ENCODE measurements at regions not wholly inside any gene's neighbourhood (a gene's known extent, or its start where the extent isn't known, plus 50 kb on each side); places are given as distances from the start of the nearest gene placed in this dataset.

- Histone ChIP-seq H3K9me3 (peaks cover 0 to 11% (median 0%) of the 10 kb centered on the region in 3 donors), H3K4me3 (no peak overlapping the region), H3K27me3 (no peaks in the 10 kb centered on the region), H3K36me3 (no peaks in the 10 kb centered on the region), H3K27ac (no peak overlapping the region), H3K4me1 (no peaks in the 10 kb centered on the region)
- no peak for TF ChIP-seq CTCF (IDR thresholded peaks at IDR 0.05)
- TF ChIP-seq POLR2AphosphoS5 (IDR thresholded peaks at IDR 0.05), result no peak
- no peak for TF ChIP-seq POLR2A (IDR thresholded peaks at IDR 0.05)
- no peak for TF ChIP-seq EP300 (IDR thresholded peaks at IDR 0.05)
- no peak for ATAC-seq
- WGBS, 2 donors (ENCODE audit: low coverage in 1 of 2), result 96 to 100% methylated on average over 2 of the region's 2 CpGs
Observed at GRCh38 chr21:28324690-28325089, 668.0 kb downstream of the LTN1 start.

DNA sequence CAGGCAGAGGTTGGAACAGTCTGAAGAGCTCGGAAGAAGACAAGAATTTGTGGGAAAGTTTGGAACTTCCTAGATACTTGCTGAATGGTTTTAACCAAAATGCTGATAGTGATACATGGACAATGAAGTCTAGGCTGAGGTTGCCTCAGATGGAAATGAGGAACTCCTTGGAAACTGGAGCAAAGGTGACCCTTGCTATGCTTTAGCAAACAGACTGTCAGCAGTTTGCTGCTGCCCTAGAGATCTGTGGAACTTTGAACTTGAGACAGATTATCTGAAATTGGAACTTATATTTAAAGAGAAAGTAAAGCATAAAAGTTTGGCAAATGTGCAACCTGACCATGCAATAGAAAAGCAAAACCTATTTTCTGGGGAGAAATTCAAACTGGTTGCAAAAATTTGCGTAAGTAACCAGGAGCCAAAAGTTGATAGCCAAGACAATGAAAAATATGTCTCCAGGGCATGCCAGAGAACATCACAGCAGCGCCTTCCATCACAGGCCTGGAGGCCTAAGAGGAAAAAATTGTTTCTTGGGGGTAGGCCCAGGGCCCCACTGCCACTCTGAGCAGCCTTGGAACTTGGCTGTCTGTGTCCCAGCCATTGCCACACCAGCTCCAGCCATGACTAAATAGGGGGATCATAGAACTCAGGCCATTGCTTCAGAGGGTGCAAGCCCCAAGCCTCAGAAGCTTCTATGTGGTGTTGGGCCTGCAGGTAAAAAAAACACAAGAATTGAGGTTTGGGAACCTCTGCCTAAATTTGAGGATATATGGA is 675.3 kb downstream of the LTN1 start:
- Histone ChIP-seq H3K4me1 (peaks cover 0 to 10% (median 0%) of the 10 kb centered on the region in 3 donors), H3K27ac (no peak overlapping the region), H3K27me3 (no peaks in the 10 kb centered on the region), H3K4me3 (no peak overlapping the region), H3K9me3 (peaks cover 0 to 25% (median 0%) of the 10 kb centered on the region in 3 donors), H3K36me3 (no peaks in the 10 kb centered on the region)
- peak; percentile 22 for ATAC-seq
- 80 to 86% methylated on average over 2 to 3 of the region's 3 CpGs for WGBS, 2 donors (ENCODE audit: low coverage in 1 of 2)
- no peak for TF ChIP-seq POLR2A (IDR thresholded peaks at IDR 0.05)
- TF ChIP-seq CTCF (IDR thresholded peaks at IDR 0.05), result no peak
- TF ChIP-seq POLR2AphosphoS5 (IDR thresholded peaks at IDR 0.05), result no peak

DNA sequence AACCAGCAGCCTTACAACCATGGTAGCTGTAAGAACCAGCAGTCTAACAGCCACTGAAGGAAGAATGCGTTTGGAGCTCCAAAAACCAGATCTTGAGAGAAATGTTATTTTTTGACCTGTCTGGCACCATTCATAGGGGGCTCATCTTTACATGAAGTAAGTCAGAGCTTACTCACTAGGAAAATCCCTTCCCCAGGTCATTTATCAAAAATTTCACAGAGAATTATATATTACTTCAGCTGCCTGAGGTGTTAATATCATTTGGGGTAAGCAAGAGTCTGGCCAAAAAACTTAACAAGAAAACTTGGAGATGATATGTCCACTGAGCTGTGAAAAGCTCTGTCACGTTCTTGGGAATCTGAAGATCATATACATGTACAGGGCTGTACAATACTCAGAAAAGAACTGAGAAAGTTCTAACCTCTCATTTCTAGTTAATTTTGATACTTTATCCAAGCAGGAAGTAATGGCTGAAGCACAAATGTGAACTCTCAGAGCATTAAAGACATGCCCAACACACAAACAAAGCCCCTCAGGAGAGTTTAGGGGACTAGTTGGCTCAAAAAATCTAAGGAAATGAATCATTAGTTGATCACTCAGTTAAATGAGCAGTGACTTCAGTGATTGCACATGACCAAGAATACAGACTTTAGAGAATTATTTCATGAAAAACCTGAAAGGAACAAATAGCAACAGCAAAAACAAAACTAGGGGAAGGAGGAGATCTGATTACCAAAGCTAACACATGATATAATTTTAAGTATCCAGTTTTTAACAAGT is 681.1 kb downstream of the LTN1 start:
- H3K27ac ChIP-seq, result no peak overlapping the region
- no peak for ATAC-seq
- no peaks in the 10 kb centered on the region for H3K27me3 ChIP-seq
- no peaks in the 10 kb centered on the region for H3K36me3 ChIP-seq
- peaks cover 0 to 19% (median 0%) of the 10 kb centered on the region in 3 donors for H3K9me3 ChIP-seq
- 56 to 69% methylated on average over 1 to 2 of the region's 2 CpGs for WGBS, 2 donors (ENCODE audit: low coverage in 1 of 2)
- H3K4me3 ChIP-seq, result no peak overlapping the region
- TF ChIP-seq CTCF (IDR thresholded peaks at IDR 0.05) (no peak), POLR2AphosphoS5 (IDR thresholded peaks at IDR 0.05) (no peak), POLR2A (IDR thresholded peaks at IDR 0.05) (no peak), EP300 (IDR thresholded peaks at IDR 0.05) (no peak)
- H3K4me1 ChIP-seq, result no peaks in the 10 kb centered on the region

GRCh38 chr21:28310711-28311110 is 682.0 kb downstream of the LTN1 start:
- Histone ChIP-seq H3K27me3 (no peaks in the 10 kb centered on the region), H3K4me1 (no peaks in the 10 kb centered on the region), H3K36me3 (no peaks in the 10 kb centered on the region), H3K9me3 (peaks cover 0 to 19% (median 0%) of the 10 kb centered on the region in 3 donors), H3K4me3 (no peak overlapping the region), H3K27ac (no peak overlapping the region)
- no peak for TF ChIP-seq EP300 (IDR thresholded peaks at IDR 0.05)
- TF ChIP-seq POLR2A (IDR thresholded peaks at IDR 0.05), result no peak
- no peak for TF ChIP-seq CTCF (IDR thresholded peaks at IDR 0.05)
- TF ChIP-seq POLR2AphosphoS5 (IDR thresholded peaks at IDR 0.05), result no peak
- no peak for ATAC-seq
